Neural cell (in vitro differentiated cells): ENCODE measurements at regions not wholly inside any gene's neighbourhood (a gene's known extent, or its start where the extent isn't known, plus 50 kb on each side); places are given as distances from the start of the nearest gene placed in this dataset.

Experiments used
- H2AFZ ChIP-seq: fragments of 200-600, 300-800 bp; sonication (generic), shearing (Covaris generic); 2 replicates; pipeline ENCODE4 v1.6.0; 2014; ENCODE audit warnings: low read depth, mild to moderate bottlenecking, antibody characterized with exemption, low read length, moderate library complexity
- H3F3A ChIP-seq: fragments of 200-600 bp; shearing (Covaris generic); 2 replicates; pipeline ENCODE4 v1.6.1; 2016; ENCODE audit warnings: mild to moderate bottlenecking, moderate library complexity, mixed read lengths, antibody characterized with exemption, low read length; ENCODE audit not compliant: insufficient read depth, poor library complexity, severe bottlenecking
- H3K27ac ChIP-seq: fragments of 200-600, 300-800 bp; sonication (generic), shearing (Covaris generic); 2 replicates; pipeline ENCODE4 v1.5.1; 2014; ENCODE audit warnings: mild to moderate bottlenecking, low read length, moderate library complexity
- H3K27me3 ChIP-seq: fragments of 300-800, 200-600 bp; sonication (generic), shearing (Covaris generic); 2 replicates; pipeline ENCODE4 v1.6.0; 2014; ENCODE audit warnings: mild to moderate bottlenecking, low read depth, low read length, moderate library complexity; ENCODE audit not compliant: insufficient read depth
- H3K36me3 ChIP-seq: fragments of 300-800, 200-600 bp; sonication (generic), shearing (Covaris generic); 2 replicates; pipeline ENCODE4 v1.5.1; 2014; ENCODE audit warnings: mild to moderate bottlenecking, antibody characterized with exemption, low read length, moderate library complexity; ENCODE audit not compliant: insufficient read depth
- H3K4me2 ChIP-seq: fragments of 300-800, 200-600 bp; sonication (generic), shearing (Covaris generic); 2 replicates; pipeline ENCODE4 v1.6.0; 2014; ENCODE audit warnings: mild to moderate bottlenecking, low read length
- H3K4me3 ChIP-seq: fragments of 300-800, 200-600 bp; sonication (generic), shearing (Covaris generic); 2 replicates; pipeline ENCODE4 v1.5.1; 2014; ENCODE audit warnings: mild to moderate bottlenecking, low read length, moderate library complexity
- H3K79me2 ChIP-seq: fragments of 200-600 bp; shearing (Covaris generic); replicated peaks from 2 replicates; pipeline ENCODE4 v1.6.0; 2014; ENCODE audit warnings: mild to moderate bottlenecking, low read length, moderate library complexity; ENCODE audit not compliant: insufficient read depth
- H3K9ac ChIP-seq: fragments of 300-800, 200-600 bp; sonication (generic), shearing (Covaris generic); 2 replicates; pipeline ENCODE4 v1.6.1; 2016; ENCODE audit warnings: mild to moderate bottlenecking, low read length, mixed read lengths
- H3K9me2 ChIP-seq: fragments of 200-600 bp; shearing (Covaris generic); 2 replicates; pipeline ENCODE4 v1.6.1; 2016; ENCODE audit warnings: mild to moderate bottlenecking, low read length, mixed read lengths; ENCODE audit not compliant: insufficient read depth
- H3K9me3 ChIP-seq: fragments of 200-600, 300-800 bp; sonication (generic), shearing (Covaris generic); 2 replicates; pipeline ENCODE4 v1.6.1; 2016; ENCODE audit warnings: mild to moderate bottlenecking, mixed run types, low read length, moderate library complexity, mixed read lengths
- H4K20me1 ChIP-seq: fragments of 200-600 bp; shearing (Covaris generic); 2 replicates; pipeline ENCODE4 v1.6.1; 2016; ENCODE audit warnings: mild to moderate bottlenecking, mixed run types; ENCODE audit not compliant: insufficient read depth
- CTCF ChIP-seq: fragments of 450-650 bp; IDR thresholded peaks from 2 replicates; pipeline ENCODE4 v1.5.1; 2014; ENCODE audit warnings: antibody characterized with exemption, mild to moderate bottlenecking, moderate library complexity; ENCODE audit not compliant: poor library complexity, severe bottlenecking
- EP300 ChIP-seq: fragments of 450-650 bp; conservative IDR thresholded peaks from 2 replicates; pipeline ENCODE4 v1.6.1; 2014; ENCODE audit warnings: antibody characterized with exemption, mild to moderate bottlenecking, moderate library complexity; ENCODE audit not compliant: poor library complexity, severe bottlenecking
- EZH2 ChIP-seq: fragments of 200-600, 300-800 bp; shearing (Covaris generic), sonication (generic); IDR thresholded peaks from 2 replicates; pipeline ENCODE4 v1.6.1; 2014; ENCODE audit warnings: antibody characterized with exemption, low read length, borderline replicate concordance, mild to moderate bottlenecking; ENCODE audit not compliant: insufficient read depth, poor library complexity, severe bottlenecking
- MXI1 ChIP-seq: fragments of 450-650 bp; conservative IDR thresholded peaks from 2 replicates; pipeline ENCODE4 v1.6.1; 2014; ENCODE audit warnings: antibody characterized with exemption, mild to moderate bottlenecking; ENCODE audit not compliant: poor library complexity, severe bottlenecking
- POLR2AphosphoS5 ChIP-seq: IDR thresholded peaks from 2 replicates; pipeline ENCODE4 v1.6.1; 2012
- RAD21 ChIP-seq: fragments of 450-650 bp; conservative IDR thresholded peaks from 2 replicates; pipeline ENCODE4 v1.6.1; 2014; ENCODE audit warnings: antibody characterized with exemption, mild to moderate bottlenecking, moderate library complexity
- REST ChIP-seq: IDR thresholded peaks from 2 replicates; pipeline ENCODE4 v1.6.1; 2012; ENCODE audit warnings: borderline replicate concordance
- SMC3 ChIP-seq: fragments of 450-650 bp; conservative IDR thresholded peaks from 2 replicates; pipeline ENCODE4 v1.6.1; 2014; ENCODE audit warnings: antibody characterized with exemption, mild to moderate bottlenecking, moderate library complexity; ENCODE audit not compliant: poor library complexity
- TAF1 ChIP-seq: IDR thresholded peaks from 2 replicates; pipeline ENCODE4 v1.6.1; 2012; ENCODE audit warnings: low read depth

GRCh38 chr5:144773628-144774027 is 603.0 kb downstream of the KCTD16 start:
- Histone ChIP-seq H3K27me3 (no peaks in the 10 kb centered on the region), H3K79me2 (no peaks in the 10 kb centered on the region), H3F3A (no peaks in the 10 kb centered on the region), H3K4me2 (no peak overlapping the region), H3K9ac (no peak overlapping the region), H3K4me3 (no peak overlapping the region), H3K36me3 (no peaks in the 10 kb centered on the region), H2AFZ (no peak overlapping the region), H4K20me1 (no peaks in the 10 kb centered on the region), H3K9me3 (no peaks in the 10 kb centered on the region), H3K9me2 (no peaks in the 10 kb centered on the region), H3K27ac (no peak overlapping the region)
- TF ChIP-seq CTCF: no peak
- no peak for TF ChIP-seq RAD21
- no peak for TF ChIP-seq POLR2AphosphoS5
- no peak for TF ChIP-seq EZH2
- TF ChIP-seq TAF1: no peak
- no peak for TF ChIP-seq REST
- no peak for TF ChIP-seq EP300
- no peak for TF ChIP-seq MXI1
- TF ChIP-seq SMC3: no peak

- Histone ChIP-seq H3K79me2 (no peaks in the 10 kb centered on the region), H3K27ac (no peak overlapping the region), H3F3A (no peaks in the 10 kb centered on the region), H3K4me3 (no peak overlapping the region), H4K20me1 (no peaks in the 10 kb centered on the region), H3K9me2 (no peaks in the 10 kb centered on the region), H2AFZ (no peak overlapping the region), H3K9me3 (no peaks in the 10 kb centered on the region), H3K27me3 (no peaks in the 10 kb centered on the region), H3K9ac (no peak overlapping the region), H3K36me3 (no peaks in the 10 kb centered on the region), H3K4me2 (no peak overlapping the region)
- no peak for TF ChIP-seq EZH2
- TF ChIP-seq MXI1: no peak
- no peak for TF ChIP-seq RAD21
- no peak for TF ChIP-seq EP300
- no peak for TF ChIP-seq POLR2AphosphoS5
- TF ChIP-seq REST: no peak
- TF ChIP-seq CTCF: no peak
- no peak for TF ChIP-seq TAF1
- no peak for TF ChIP-seq SMC3
Measured at GRCh38 chr5:144771802-144772201, 601.1 kb downstream of the KCTD16 start.
